PC-3 (cell line): ENCODE measurements at regions not wholly inside any gene's neighbourhood (a gene's known extent, or its start where the extent isn't known, plus 50 kb on each side); places are given as distances from the start of the nearest gene placed in this dataset.
"Not testable (repeated sequence)": the region's sequence is repeated elsewhere in the genome, so short reads cannot be mapped to it uniquely, and the experiment has no call there.

Experiments
- ATAC-seq: fragments of 200-7000 bp; cut with Tn5 transposase; 2 replicates; pipeline ENCODE4 v1.9.1; 2020; ENCODE audit warnings: mild to moderate bottlenecking, moderate library complexity
- BruUV-seq: library from RNA; stranded (reverse); fragments of 400-500 nt; replicated peaks from 2 replicates; lab custom pipeline; 2021; lab: Mats Ljungman, UMichigan
- CTCF ChIA-PET: fragments of 300-600 bp; sonication (Branson Sonifier 250); formaldehyde crosslinking; loops from one replicate; lab custom pipeline; 2022; ENCODE audit warnings: antibody characterized with exemption; lab: Charles Lee
- POLR2A ChIA-PET: fragments of 300-600 bp; sonication (Branson Sonifier 250); formaldehyde crosslinking; loops from one replicate; lab custom pipeline; 2022; ENCODE audit warnings: antibody characterized with exemption; ENCODE audit not compliant: unreplicated experiment; lab: Charles Lee
- DNase-seq: peaks from one replicate; pipeline ENCODE4 v3.0.0-alpha.2; 2015
- H2AFZ ChIP-seq: fragments of 300-600 bp; sonication (generic); 2 replicates; pipeline ENCODE4 v1.6.0; 2016; ENCODE audit warnings: antibody characterized with exemption, low read length
- H3F3A ChIP-seq: fragments of 300-600 bp; sonication (generic); one replicate; pipeline ENCODE4 v1.6.0; 2017; ENCODE audit warnings: antibody characterized with exemption, low read length, control low read depth, mild to moderate bottlenecking; ENCODE audit not compliant: unreplicated experiment
- H3K27ac ChIP-seq: fragments of 300-600 bp; sonication (generic); 2 replicates; pipeline ENCODE4 v1.5.1; 2016; ENCODE audit warnings: mild to moderate bottlenecking, low read length
- H3K27me3 ChIP-seq: fragments of 300-600 bp; sonication (generic); 2 replicates; pipeline ENCODE4 v1.6.1; 2016; ENCODE audit warnings: low read length, mixed read lengths
- H3K36me3 ChIP-seq: fragments of 300-600 bp; sonication (generic); 2 replicates; pipeline ENCODE4 v1.6.1; 2016; ENCODE audit warnings: low read depth, mixed run types, low read length, mixed read lengths
- H3K4me1 ChIP-seq: fragments of 300-600 bp; sonication (generic); 2 replicates; pipeline ENCODE4 v1.5.1; 2016; ENCODE audit warnings: low read length; ENCODE audit not compliant: insufficient read depth
- H3K4me2 ChIP-seq: fragments of 300-600 bp; sonication (generic); 2 replicates; pipeline ENCODE4 v1.6.0; 2016; ENCODE audit warnings: low read length
- H3K4me3 ChIP-seq: fragments of 300-600 bp; sonication (generic); 2 replicates; pipeline ENCODE4 v1.5.1; 2016; ENCODE audit warnings: mild to moderate bottlenecking, low read length, mixed read lengths
- H3K79me2 ChIP-seq: fragments of 300-600 bp; sonication (generic); 2 replicates; pipeline ENCODE4 v1.6.1; 2017; ENCODE audit warnings: low read length, mixed read lengths
- H3K9ac ChIP-seq: fragments of 300-600 bp; sonication (generic); 2 replicates; pipeline ENCODE4 v1.6.0; 2016; ENCODE audit warnings: mild to moderate bottlenecking, low read length
- H3K9me2 ChIP-seq: fragments of 300-600 bp; sonication (generic); replicated peaks from 2 replicates; pipeline ENCODE4 v1.6.1; 2016; ENCODE audit warnings: mixed run types, low read length, mixed read lengths
- H3K9me3 ChIP-seq: fragments of 300-600 bp; sonication (generic); 2 replicates; pipeline ENCODE4 v1.6.1; 2016; ENCODE audit warnings: low read length, mixed read lengths
- H4K20me1 ChIP-seq: fragments of 300-600 bp; sonication (generic); 2 replicates; pipeline ENCODE4 v1.6.1; 2016; ENCODE audit warnings: low read length, mixed read lengths
- EZH2 ChIP-seq: fragments of 300-600 bp; sonication (generic); IDR thresholded peaks from one replicate; pipeline ENCODE4 v1.6.1; 2017; ENCODE audit warnings: antibody characterized with exemption, mild to moderate bottlenecking, low read length; ENCODE audit not compliant: unreplicated experiment
- EZH2phosphoT487 ChIP-seq: fragments of 300-600 bp; sonication (generic); IDR thresholded peaks from 2 replicates; pipeline ENCODE4 v1.6.1; 2018; ENCODE audit warnings: mild to moderate bottlenecking, antibody characterized with exemption, low read length, borderline replicate concordance
- intact Hi-C: fragments of 100-400 bp; cut with micrococcal nuclease; formaldehyde crosslinking; loops from 2 replicates; pipeline ENCODE4 v1.9.0; 2023
- TF ChIP-seq, protein P1 (sequence below): fragments of 300-600 bp; sonication (generic); conservative IDR thresholded peaks from 2 replicates; pipeline ENCODE4 v1.5.1; 2017; ENCODE audit warnings: antibody characterized with exemption, low read depth, mild to moderate bottlenecking, low read length

DNA sequence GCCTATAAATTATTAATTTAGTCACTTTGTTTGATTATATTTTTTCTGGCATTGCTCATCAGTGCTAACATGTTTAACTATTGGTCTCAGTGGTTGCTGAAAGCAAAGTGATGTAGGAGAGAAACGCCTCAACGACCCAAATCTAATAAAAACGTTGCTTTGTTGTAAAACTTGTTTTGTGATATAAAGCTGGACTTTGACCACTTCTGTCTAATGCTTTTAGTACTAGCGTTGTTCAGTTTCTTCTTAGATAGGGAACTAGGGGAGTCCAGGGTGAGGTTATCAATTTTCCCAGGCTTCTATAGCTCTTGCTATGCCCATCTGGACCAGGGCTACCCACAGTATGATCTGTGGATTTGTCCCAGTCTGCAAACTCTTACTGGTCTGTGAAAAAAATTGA lies 80.6 kb upstream of the TBC1D5 start:
- Histone ChIP-seq H3K4me3 (no peak overlapping the region), H3K36me3 (no peaks in the 10 kb centered on the region), H3K9ac (no peak overlapping the region), H3K9me2 (no peaks in the 10 kb centered on the region), H3K27me3 (no peaks in the 10 kb centered on the region), H3K79me2 (no peaks in the 10 kb centered on the region), H3K4me1 (no peaks in the 10 kb centered on the region), H3K4me2 (no peak overlapping the region), H4K20me1 (no peaks in the 10 kb centered on the region), H2AFZ (no peak overlapping the region), H3K9me3 (no peaks in the 10 kb centered on the region), H3F3A (no peaks in the 10 kb centered on the region), H3K27ac (no peak overlapping the region)
- no peak for ATAC-seq
- CTCF ChIA-PET = no interaction called here
- POLR2A ChIA-PET = no interaction called here
- no peak for DNase-seq
- intact Hi-C loops = no loop called here
- BruUV-seq = no TSS peak
- TF ChIP-seq, protein P1, sequence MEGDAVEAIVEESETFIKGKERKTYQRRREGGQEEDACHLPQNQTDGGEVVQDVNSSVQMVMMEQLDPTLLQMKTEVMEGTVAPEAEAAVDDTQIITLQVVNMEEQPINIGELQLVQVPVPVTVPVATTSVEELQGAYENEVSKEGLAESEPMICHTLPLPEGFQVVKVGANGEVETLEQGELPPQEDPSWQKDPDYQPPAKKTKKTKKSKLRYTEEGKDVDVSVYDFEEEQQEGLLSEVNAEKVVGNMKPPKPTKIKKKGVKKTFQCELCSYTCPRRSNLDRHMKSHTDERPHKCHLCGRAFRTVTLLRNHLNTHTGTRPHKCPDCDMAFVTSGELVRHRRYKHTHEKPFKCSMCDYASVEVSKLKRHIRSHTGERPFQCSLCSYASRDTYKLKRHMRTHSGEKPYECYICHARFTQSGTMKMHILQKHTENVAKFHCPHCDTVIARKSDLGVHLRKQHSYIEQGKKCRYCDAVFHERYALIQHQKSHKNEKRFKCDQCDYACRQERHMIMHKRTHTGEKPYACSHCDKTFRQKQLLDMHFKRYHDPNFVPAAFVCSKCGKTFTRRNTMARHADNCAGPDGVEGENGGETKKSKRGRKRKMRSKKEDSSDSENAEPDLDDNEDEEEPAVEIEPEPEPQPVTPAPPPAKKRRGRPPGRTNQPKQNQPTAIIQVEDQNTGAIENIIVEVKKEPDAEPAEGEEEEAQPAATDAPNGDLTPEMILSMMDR = no peak
- TF ChIP-seq EZH2 = no peak
- no peak for TF ChIP-seq EZH2phosphoT487

DNA sequence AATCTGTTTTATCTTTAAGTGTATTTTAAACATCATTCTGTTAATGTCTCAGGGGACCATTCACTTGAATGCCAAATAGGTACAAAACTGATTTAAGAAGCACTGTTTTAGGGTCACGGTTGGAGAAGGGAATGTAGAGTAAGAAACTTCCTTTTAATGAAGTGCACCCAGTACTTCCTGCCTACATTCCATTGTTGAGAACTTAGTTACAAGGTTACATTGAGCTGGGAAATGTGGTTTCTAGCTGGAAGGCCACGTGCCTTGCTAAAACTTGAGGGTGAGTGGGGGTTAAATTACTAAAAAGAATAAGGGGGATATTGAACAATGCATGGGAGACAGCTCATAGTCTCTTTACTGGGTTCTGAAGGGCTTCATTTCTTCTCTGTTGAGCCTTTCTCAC lies 78.3 kb upstream of the TBC1D5 start:
- H3K4me1 ChIP-seq = no peaks in the 10 kb centered on the region
- H2AFZ ChIP-seq = no peak overlapping the region
- H3K4me2 ChIP-seq = no peak overlapping the region
- H3K9me3 ChIP-seq = no peaks in the 10 kb centered on the region
- H3K27me3 ChIP-seq = no peaks in the 10 kb centered on the region
- H3K27ac ChIP-seq = no peak overlapping the region
- POLR2A ChIA-PET = no interaction called here
- H3K36me3 ChIP-seq = no peaks in the 10 kb centered on the region
- H3F3A ChIP-seq = no peaks in the 10 kb centered on the region
- H3K4me3 ChIP-seq = no peak overlapping the region
- no TSS peak for BruUV-seq
- H4K20me1 ChIP-seq = no peaks in the 10 kb centered on the region
- CTCF ChIA-PET = no interaction called here
- DNase-seq = no peak
- ATAC-seq = peak; percentile 15; the same call in 1 of the 2 replicates
- H3K9me2 ChIP-seq = no peaks in the 10 kb centered on the region
- no peaks in the 10 kb centered on the region for H3K79me2 ChIP-seq
- intact Hi-C loops = no loop called here
- H3K9ac ChIP-seq = no peak overlapping the region
- TF ChIP-seq, protein P1 = no peak
- TF ChIP-seq EZH2 (no peak), EZH2phosphoT487 (no peak)

DNA sequence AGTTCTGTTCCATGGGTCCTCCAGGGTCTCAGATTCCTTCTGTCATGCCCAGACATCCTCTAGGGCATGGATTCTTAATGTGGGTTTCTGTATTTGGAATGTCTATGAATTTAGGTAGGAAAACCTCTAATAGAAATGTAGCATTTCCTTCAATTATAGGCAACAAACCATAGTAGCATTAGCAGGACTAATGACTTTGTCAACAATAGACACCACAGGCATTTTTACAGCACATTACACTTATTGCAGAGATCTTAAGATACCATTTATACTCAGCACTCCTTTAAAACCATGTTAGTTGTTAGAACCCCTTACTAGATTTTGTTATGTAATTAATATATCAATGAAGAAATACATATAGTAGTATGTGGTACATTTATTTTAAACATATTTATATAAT lies 77.8 kb upstream of the TBC1D5 start:
- CTCF ChIA-PET = no interaction called here
- ATAC-seq (peak; percentile 71), DNase-seq (no peak)
- Histone ChIP-seq H3K36me3 (no peaks in the 10 kb centered on the region), H4K20me1 (no peaks in the 10 kb centered on the region), H3F3A (no peaks in the 10 kb centered on the region), H3K4me3 (no peak overlapping the region), H3K9me2 (no peaks in the 10 kb centered on the region), H3K9ac (no peak overlapping the region), H3K4me1 (no peaks in the 10 kb centered on the region), H3K9me3 (no peaks in the 10 kb centered on the region), H3K79me2 (no peaks in the 10 kb centered on the region), H3K27ac (no peak overlapping the region), H3K4me2 (no peak overlapping the region), H2AFZ (no peak overlapping the region), H3K27me3 (no peaks in the 10 kb centered on the region)
- TF ChIP-seq, protein P1 = no peak
- no peak for TF ChIP-seq EZH2phosphoT487
- no peak for TF ChIP-seq EZH2
- no TSS peak for BruUV-seq
- intact Hi-C loops = no loop called here
- POLR2A ChIA-PET = no interaction called here

DNA sequence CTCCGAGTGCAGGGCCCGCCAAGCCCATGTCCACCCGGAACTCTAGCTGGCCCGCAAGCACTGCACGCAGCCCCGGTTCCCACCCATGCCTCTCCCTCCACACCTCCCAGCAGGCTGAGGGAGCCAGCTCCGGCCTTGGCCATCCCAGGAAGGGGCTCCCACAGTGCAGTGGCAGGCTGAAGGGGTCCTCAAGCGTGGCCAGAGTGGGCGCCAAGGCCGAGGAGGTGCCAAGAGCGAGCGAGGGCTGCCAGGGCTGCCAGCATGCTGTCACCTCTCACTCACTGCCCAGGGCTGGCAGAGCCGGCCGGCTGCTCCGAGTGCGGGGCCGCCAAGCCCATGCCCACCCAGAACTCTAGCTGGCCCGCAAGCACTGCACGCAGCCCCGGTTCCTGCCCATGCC lies 75.5 kb upstream of the TBC1D5 start:
- H3K9me2 ChIP-seq, H3K9ac ChIP-seq, H3K9me3 ChIP-seq, H3K36me3 ChIP-seq, POLR2A ChIA-PET, DNase-seq, H3F3A ChIP-seq, H2AFZ ChIP-seq, H3K27me3 ChIP-seq, ATAC-seq, CTCF ChIA-PET, H3K27ac ChIP-seq, H4K20me1 ChIP-seq, H3K79me2 ChIP-seq, H3K4me3 ChIP-seq, BruUV-seq, intact Hi-C loops, H3K4me2 ChIP-seq, H3K4me1 ChIP-seq: not testable (repeated sequence)
